ENCODE measurements at regions not wholly inside any gene's neighbourhood (a gene's known extent, or its start where the extent isn't known, plus 50 kb on each side); places are given as distances from the start of the nearest gene placed in this dataset.

- DNase-seq, result no peak
Measured at GRCh38 chr7:95668504-95669018, 72.2 kb upstream of the PDK4 start.

- no peak for DNase-seq
Measured at GRCh38 chr7:95662987-95663386, 66.7 kb upstream of the PDK4 start.

GRCh38 chr7:95660023-95660434 is 63.7 kb upstream of the PDK4 start:
- no peak for DNase-seq

- no peak for DNase-seq
Measured at GRCh38 chr7:95658676-95659075, 62.4 kb upstream of the PDK4 start.

- DNase-seq, result no peak
Measured at GRCh38 chr7:95649546-95649945, 53.2 kb upstream of the PDK4 start.

GRCh38 chr7:95646350-95646749 is 50.0 kb upstream of the PDK4 start:
- no peak for DNase-seq

All from amygdala (tissue), 56 donors.